ENCODE measurements at regions not wholly inside any gene's neighbourhood (a gene's known extent, or its start where the extent isn't known, plus 50 kb on each side); places are given as distances from the start of the nearest gene placed in this dataset.

DNA sequence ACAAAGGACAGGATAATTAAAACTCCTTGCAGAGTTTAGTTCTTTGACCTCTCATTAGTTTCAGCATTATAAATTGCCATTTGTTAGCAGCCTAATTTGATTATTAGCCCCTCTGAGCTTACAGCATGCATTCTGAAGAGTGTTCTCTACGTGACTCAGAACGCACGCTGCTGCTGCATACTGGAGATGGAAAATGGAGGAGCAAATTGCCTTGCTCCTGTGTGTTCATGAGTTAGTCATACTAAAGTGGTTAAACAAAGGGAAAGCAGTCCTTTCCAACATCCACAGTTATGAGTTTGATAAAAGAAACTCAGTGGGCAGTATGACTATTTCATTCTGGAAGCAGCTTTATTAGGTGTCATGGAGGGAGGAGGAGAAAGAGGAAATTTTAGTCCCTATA is 922.5 kb downstream of the RPA4 start:
- TF ChIP-seq, protein P1, sequence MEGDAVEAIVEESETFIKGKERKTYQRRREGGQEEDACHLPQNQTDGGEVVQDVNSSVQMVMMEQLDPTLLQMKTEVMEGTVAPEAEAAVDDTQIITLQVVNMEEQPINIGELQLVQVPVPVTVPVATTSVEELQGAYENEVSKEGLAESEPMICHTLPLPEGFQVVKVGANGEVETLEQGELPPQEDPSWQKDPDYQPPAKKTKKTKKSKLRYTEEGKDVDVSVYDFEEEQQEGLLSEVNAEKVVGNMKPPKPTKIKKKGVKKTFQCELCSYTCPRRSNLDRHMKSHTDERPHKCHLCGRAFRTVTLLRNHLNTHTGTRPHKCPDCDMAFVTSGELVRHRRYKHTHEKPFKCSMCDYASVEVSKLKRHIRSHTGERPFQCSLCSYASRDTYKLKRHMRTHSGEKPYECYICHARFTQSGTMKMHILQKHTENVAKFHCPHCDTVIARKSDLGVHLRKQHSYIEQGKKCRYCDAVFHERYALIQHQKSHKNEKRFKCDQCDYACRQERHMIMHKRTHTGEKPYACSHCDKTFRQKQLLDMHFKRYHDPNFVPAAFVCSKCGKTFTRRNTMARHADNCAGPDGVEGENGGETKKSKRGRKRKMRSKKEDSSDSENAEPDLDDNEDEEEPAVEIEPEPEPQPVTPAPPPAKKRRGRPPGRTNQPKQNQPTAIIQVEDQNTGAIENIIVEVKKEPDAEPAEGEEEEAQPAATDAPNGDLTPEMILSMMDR (IDR thresholded peaks at IDR 0.05) = no peak
- no peak for TF ChIP-seq EP300 (IDR thresholded peaks at IDR 0.05)

All from esophagus muscularis mucosa (tissue), 3 donors.